WTC11 (cell line): ENCODE measurements at regions not wholly inside any gene's neighbourhood (a gene's known extent, or its start where the extent isn't known, plus 50 kb on each side); places are given as distances from the start of the nearest gene placed in this dataset.

ENCODE experiments used
- ATF6 ChIP-seq: sonication (generic); formaldehyde crosslinking; IDR thresholded peaks from 2 replicates; pipeline ENCODE4 v1.8.1; 2023; ENCODE audit warnings: mild to moderate bottlenecking, missing genetic modification reagents
- ESRRA ChIP-seq: sonication (generic); formaldehyde crosslinking; IDR thresholded peaks from 2 replicates; pipeline ENCODE4 v1.8.1; 2022; ENCODE audit warnings: mild to moderate bottlenecking, missing genetic modification reagents, borderline replicate concordance
- USF2 ChIP-seq: sonication (generic); formaldehyde crosslinking; IDR thresholded peaks from 2 replicates; pipeline ENCODE4 v1.8.1; 2023; ENCODE audit warnings: mild to moderate bottlenecking, missing genetic modification reagents, moderate library complexity
- ZNF423 ChIP-seq: fragments of 250-450 bp; sonication (Bioruptor Pico); IDR thresholded peaks from 2 replicates; pipeline ENCODE4 v2.1.2; 2022; ENCODE audit warnings: mild to moderate bottlenecking, moderate library complexity
- TF ChIP-seq, protein P1 (sequence below): sonication (generic); formaldehyde crosslinking; IDR thresholded peaks from 2 replicates; pipeline ENCODE4 v1.8.0; 2023; ENCODE audit warnings: missing genetic modification reagents
- TF ChIP-seq, protein P2 (sequence below): fragments of 200-600 bp; IDR thresholded peaks from 2 replicates; pipeline ENCODE4 v1.8.0; 2022; ENCODE audit warnings: antibody characterized with exemption

DNA sequence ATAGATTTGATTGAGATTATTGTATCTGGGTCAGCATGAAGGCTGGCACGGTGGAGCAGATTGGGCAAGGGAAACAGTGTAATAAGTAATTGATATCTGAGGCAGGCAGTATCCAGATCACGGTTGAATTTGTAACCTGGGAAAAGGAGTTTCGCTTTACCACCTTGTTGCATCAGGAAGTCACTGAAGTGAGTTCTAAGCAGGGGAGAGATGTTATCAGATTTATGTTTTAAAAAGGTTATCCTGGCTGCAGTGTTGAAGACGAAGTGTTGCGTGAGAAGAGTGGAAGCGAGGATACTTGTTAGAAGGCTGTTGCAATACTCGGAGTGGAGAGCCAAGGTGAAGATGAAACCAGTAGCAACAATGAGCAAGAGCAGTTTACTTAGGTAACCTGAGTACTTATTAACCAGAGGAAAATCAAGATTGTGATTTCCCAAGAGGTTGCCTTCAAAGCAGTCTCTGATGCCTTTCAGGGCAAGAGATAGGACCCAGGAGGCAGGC is 77.8 kb downstream of the LHX9 start:
- TF ChIP-seq ATF6 (CRISPR knock-in tag), result no peak
- TF ChIP-seq, protein P1, sequence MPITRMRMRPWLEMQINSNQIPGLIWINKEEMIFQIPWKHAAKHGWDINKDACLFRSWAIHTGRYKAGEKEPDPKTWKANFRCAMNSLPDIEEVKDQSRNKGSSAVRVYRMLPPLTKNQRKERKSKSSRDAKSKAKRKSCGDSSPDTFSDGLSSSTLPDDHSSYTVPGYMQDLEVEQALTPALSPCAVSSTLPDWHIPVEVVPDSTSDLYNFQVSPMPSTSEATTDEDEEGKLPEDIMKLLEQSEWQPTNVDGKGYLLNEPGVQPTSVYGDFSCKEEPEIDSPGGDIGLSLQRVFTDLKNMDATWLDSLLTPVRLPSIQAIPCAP (CRISPR knock-in tag), result no peak
- TF ChIP-seq ESRRA (CRISPR knock-in tag), result no peak
- no peak for TF ChIP-seq ZNF423 (CRISPR knock-in tag)
- TF ChIP-seq, protein P2, sequence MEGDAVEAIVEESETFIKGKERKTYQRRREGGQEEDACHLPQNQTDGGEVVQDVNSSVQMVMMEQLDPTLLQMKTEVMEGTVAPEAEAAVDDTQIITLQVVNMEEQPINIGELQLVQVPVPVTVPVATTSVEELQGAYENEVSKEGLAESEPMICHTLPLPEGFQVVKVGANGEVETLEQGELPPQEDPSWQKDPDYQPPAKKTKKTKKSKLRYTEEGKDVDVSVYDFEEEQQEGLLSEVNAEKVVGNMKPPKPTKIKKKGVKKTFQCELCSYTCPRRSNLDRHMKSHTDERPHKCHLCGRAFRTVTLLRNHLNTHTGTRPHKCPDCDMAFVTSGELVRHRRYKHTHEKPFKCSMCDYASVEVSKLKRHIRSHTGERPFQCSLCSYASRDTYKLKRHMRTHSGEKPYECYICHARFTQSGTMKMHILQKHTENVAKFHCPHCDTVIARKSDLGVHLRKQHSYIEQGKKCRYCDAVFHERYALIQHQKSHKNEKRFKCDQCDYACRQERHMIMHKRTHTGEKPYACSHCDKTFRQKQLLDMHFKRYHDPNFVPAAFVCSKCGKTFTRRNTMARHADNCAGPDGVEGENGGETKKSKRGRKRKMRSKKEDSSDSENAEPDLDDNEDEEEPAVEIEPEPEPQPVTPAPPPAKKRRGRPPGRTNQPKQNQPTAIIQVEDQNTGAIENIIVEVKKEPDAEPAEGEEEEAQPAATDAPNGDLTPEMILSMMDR, result no peak
- TF ChIP-seq USF2, result no peak
